Keratinocyte (primary cell): ENCODE measurements at regions not wholly inside any gene's neighbourhood (a gene's known extent, or its start where the extent isn't known, plus 50 kb on each side); places are given as distances from the start of the nearest gene placed in this dataset.

Source experiments
- EZH2 ChIP-seq: IDR thresholded peaks from one replicate; pipeline ENCODE4 v1.6.1; 2012; ENCODE audit warnings: inconsistent platforms, mild to moderate bottlenecking, low read length, moderate library complexity
- TF ChIP-seq, protein P1 (sequence below), 3 experiments: IDR thresholded peaks in 1 of 3; conservative IDR thresholded peaks in 1 of 3; optimal IDR thresholded peaks in 1 of 3; 2 replicates in 2 of 3; 3 replicates in 1 of 3; pipeline versions ENCODE3 to v1.5.1; 2011; ENCODE audit warnings: low read length in 3 of 3, mild to moderate bottlenecking in 3 of 3, moderate library complexity in 2 of 3, control low read depth in 1 of 3, inconsistent platforms in 1 of 3; ENCODE audit not compliant: insufficient read depth in 2 of 3; ENCODE audit errors: extremely low read depth in 1 of 3

DNA sequence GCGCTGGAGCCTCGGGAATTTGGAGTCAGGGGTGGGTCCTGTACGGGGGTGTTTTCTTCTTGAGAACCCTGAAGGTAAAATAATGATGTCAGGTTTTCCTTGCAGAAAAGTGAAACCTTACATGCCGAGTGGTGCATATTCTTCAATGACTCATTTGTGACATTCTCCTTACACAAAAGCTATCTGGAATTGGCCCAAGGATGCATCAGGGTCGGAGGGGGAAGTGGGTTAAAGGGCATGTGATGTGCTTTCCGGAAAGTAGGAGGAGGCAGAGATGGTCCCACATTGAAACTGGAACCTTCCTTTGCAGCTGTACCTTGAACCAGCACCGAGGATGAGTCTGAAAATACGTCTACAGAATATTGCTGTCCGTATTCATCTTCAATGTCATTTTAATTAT, 411.2 kb upstream of the IRX4 start:
- TF ChIP-seq, protein P1, sequence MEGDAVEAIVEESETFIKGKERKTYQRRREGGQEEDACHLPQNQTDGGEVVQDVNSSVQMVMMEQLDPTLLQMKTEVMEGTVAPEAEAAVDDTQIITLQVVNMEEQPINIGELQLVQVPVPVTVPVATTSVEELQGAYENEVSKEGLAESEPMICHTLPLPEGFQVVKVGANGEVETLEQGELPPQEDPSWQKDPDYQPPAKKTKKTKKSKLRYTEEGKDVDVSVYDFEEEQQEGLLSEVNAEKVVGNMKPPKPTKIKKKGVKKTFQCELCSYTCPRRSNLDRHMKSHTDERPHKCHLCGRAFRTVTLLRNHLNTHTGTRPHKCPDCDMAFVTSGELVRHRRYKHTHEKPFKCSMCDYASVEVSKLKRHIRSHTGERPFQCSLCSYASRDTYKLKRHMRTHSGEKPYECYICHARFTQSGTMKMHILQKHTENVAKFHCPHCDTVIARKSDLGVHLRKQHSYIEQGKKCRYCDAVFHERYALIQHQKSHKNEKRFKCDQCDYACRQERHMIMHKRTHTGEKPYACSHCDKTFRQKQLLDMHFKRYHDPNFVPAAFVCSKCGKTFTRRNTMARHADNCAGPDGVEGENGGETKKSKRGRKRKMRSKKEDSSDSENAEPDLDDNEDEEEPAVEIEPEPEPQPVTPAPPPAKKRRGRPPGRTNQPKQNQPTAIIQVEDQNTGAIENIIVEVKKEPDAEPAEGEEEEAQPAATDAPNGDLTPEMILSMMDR (optimal IDR thresholded peaks at IDR 0.05 in 1 of 3, IDR thresholded peaks at IDR 0.05 in 1 of 3, conservative IDR thresholded peaks at IDR 0.05 in 1 of 3; ENCODE audit: extremely low read depth in 1 of 3, insufficient read depth in 2 of 3, low read length in 3 of 3), result no peak
- TF ChIP-seq EZH2, result no peak
